IMR-90 (cell line): ENCODE measurements at regions not wholly inside any gene's neighbourhood (a gene's known extent, or its start where the extent isn't known, plus 50 kb on each side); places are given as distances from the start of the nearest gene placed in this dataset.

ENCODE experiments used
- CHD1 ChIP-seq: IDR thresholded peaks from 2 replicates; pipeline ENCODE4 v1.6.1; 2012; ENCODE audit warnings: low read depth, low read length, improper control_type of control experiment
- POLR2A ChIP-seq: IDR thresholded peaks from 2 replicates; pipeline ENCODE4 v1.6.1; 2012; ENCODE audit warnings: mild to moderate bottlenecking, low read depth, low read length
- TF ChIP-seq, protein P1 (sequence below): conservative IDR thresholded peaks from 2 replicates; pipeline ENCODE4 v1.5.1; 2012; ENCODE audit warnings: mild to moderate bottlenecking, low read depth, low read length, improper control_type of control experiment

DNA sequence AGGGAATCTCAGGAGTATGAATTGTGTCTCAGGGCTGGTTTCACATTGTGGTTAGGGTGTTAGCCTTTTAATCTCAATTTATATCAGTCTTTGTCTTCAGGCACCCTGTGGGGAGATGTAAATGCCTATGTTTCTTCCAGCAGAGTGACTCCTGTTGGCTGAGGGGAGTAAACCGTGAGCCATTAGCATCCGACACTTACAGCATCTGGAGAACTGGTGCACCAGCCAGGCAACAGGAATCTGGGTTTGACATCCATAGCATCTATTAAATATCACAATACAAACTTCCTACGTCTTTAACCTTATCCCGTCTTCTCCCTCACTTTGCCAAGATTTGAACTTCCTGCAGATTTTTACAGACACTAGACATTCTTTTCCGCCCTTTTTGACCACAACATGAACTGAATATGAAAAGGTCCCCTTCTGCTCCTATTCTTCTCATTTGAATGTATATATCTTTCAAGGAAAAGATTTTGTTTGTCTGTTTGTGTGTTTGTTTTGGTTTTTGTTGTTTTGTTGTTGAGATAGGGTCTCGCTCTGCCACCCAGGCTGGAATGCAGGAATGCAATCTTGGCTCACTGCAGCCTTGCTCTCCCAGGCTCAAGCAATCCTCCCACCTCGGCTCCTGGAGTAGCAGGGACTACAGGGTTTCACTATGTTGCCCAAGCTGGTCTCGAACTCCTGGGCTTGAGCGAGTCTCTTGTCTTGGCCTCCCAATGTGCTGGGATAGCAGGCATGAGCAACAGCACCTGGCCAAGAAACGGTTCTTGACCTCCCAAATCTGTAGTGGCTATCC lies 626.2 kb downstream of the TLR4 start:
- TF ChIP-seq, protein P1, sequence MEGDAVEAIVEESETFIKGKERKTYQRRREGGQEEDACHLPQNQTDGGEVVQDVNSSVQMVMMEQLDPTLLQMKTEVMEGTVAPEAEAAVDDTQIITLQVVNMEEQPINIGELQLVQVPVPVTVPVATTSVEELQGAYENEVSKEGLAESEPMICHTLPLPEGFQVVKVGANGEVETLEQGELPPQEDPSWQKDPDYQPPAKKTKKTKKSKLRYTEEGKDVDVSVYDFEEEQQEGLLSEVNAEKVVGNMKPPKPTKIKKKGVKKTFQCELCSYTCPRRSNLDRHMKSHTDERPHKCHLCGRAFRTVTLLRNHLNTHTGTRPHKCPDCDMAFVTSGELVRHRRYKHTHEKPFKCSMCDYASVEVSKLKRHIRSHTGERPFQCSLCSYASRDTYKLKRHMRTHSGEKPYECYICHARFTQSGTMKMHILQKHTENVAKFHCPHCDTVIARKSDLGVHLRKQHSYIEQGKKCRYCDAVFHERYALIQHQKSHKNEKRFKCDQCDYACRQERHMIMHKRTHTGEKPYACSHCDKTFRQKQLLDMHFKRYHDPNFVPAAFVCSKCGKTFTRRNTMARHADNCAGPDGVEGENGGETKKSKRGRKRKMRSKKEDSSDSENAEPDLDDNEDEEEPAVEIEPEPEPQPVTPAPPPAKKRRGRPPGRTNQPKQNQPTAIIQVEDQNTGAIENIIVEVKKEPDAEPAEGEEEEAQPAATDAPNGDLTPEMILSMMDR, result no peak
- no peak for TF ChIP-seq POLR2A
- TF ChIP-seq CHD1, result no peak
